Right atrium auricular region (tissue), 2 donors: ENCODE measurements at regions not wholly inside any gene's neighbourhood (a gene's known extent, or its start where the extent isn't known, plus 50 kb on each side); places are given as distances from the start of the nearest gene placed in this dataset.

Experiments used
- DNase-seq: peaks from one replicate; pipeline ENCODE4 v3.0.0-alpha.2; 2019; ENCODE audit warnings: low spot score
- H3K27ac ChIP-seq, 2 donors: fragments of 200-600 bp; sonication (generic); 1 replicate in 1 of 2; 2 replicates in 1 of 2; pipeline ENCODE4 v1.5.1; 2016 to 2019
- H3K27me3 ChIP-seq, 2 donors: fragments of 200-600 bp; sonication (generic); one replicate each; pipeline versions ENCODE4 v1.5.1 to v1.6.0; 2017 to 2019
- H3K36me3 ChIP-seq: fragments of 200-600 bp; sonication (generic); one replicate; pipeline ENCODE4 v1.5.1; 2016
- H3K4me1 ChIP-seq, 2 donors: fragments of 200-600 bp; sonication (generic); one replicate each; pipeline versions ENCODE4 v1.5.1 to v1.6.0; 2017 to 2019
- H3K4me3 ChIP-seq, 2 donors: fragments of 200-600 bp; sonication (generic); 1 replicate in 1 of 2; 2 replicates in 1 of 2; pipeline ENCODE4 v1.5.1; 2017 to 2019; ENCODE audit warnings: mild to moderate bottlenecking in 1 of 2, moderate library complexity in 1 of 2
- H3K9me3 ChIP-seq, 2 donors: fragments of 200-600 bp; sonication (generic); one replicate each; pipeline ENCODE4 v1.5.1; 2019
- CTCF ChIP-seq, 2 donors: fragments of 200-600 bp; sonication (generic); IDR thresholded peaks; one replicate each; pipeline ENCODE4 v1.5.1; 2019; ENCODE audit warnings: antibody characterized with exemption in 2 of 2

- no peaks in the 10 kb centered on the region for H3K9me3 ChIP-seq
- TF ChIP-seq CTCF (IDR thresholded peaks at IDR 0.05) = no peak
- H3K36me3 ChIP-seq = no peaks in the 10 kb centered on the region
- no peak for DNase-seq
- H3K4me1 ChIP-seq = no peaks in the 10 kb centered on the region
- H3K4me3 ChIP-seq = no peak overlapping the region
- no peaks in the 10 kb centered on the region for H3K27me3 ChIP-seq
- no peak overlapping the region for H3K27ac ChIP-seq
These were observed 311.0 kb downstream of the TMEM167A start for GRCh38 chr5:82766206-82766605.

GRCh38 chr5:82765765-82766164, 311.4 kb downstream of the TMEM167A start:
- no peak overlapping the region for H3K4me3 ChIP-seq
- no peaks in the 10 kb centered on the region for H3K9me3 ChIP-seq
- no peaks in the 10 kb centered on the region for H3K27me3 ChIP-seq
- no peak for TF ChIP-seq CTCF (IDR thresholded peaks at IDR 0.05)
- no peaks in the 10 kb centered on the region for H3K36me3 ChIP-seq
- DNase-seq = no peak
- no peak overlapping the region for H3K27ac ChIP-seq
- no peaks in the 10 kb centered on the region for H3K4me1 ChIP-seq

- Histone ChIP-seq H3K4me3 (no peak overlapping the region), H3K9me3 (no peaks in the 10 kb centered on the region), H3K27me3 (no peaks in the 10 kb centered on the region), H3K4me1 (no peaks in the 10 kb centered on the region), H3K36me3 (no peaks in the 10 kb centered on the region), H3K27ac (no peak overlapping the region)
- no peak for DNase-seq
- no peak for TF ChIP-seq CTCF (IDR thresholded peaks at IDR 0.05)
These were observed 316.3 kb downstream of the TMEM167A start for GRCh38 chr5:82760856-82761255.

GRCh38 chr5:82758881-82759280, 318.3 kb downstream of the TMEM167A start:
- TF ChIP-seq CTCF (IDR thresholded peaks at IDR 0.05) = no peak
- no peak for DNase-seq
- H3K27me3 ChIP-seq = no peaks in the 10 kb centered on the region
- H3K9me3 ChIP-seq = no peaks in the 10 kb centered on the region
- no peak overlapping the region for H3K4me3 ChIP-seq
- H3K4me1 ChIP-seq = no peaks in the 10 kb centered on the region
- H3K36me3 ChIP-seq = no peaks in the 10 kb centered on the region
- no peak overlapping the region for H3K27ac ChIP-seq

GRCh38 chr5:82754759-82755158, 322.4 kb downstream of the TMEM167A start:
- Histone ChIP-seq H3K27ac (no peak overlapping the region), H3K9me3 (peaks cover 0 to 7% of the 10 kb centered on the region in 2 donors), H3K4me1 (no peaks in the 10 kb centered on the region), H3K36me3 (no peaks in the 10 kb centered on the region), H3K27me3 (no peaks in the 10 kb centered on the region), H3K4me3 (no peak overlapping the region)
- TF ChIP-seq CTCF (IDR thresholded peaks at IDR 0.05) = no peak
- DNase-seq = no peak

- no peak for TF ChIP-seq CTCF (IDR thresholded peaks at IDR 0.05)
- no peaks in the 10 kb centered on the region for H3K36me3 ChIP-seq
These were observed 323.0 kb downstream of the TMEM167A start for GRCh38 chr5:82754036-82754746.

More at GRCh38 chr5:82754036-82754746, 323.0 kb downstream of the TMEM167A start:
- H3K27me3 ChIP-seq = no peaks in the 10 kb centered on the region
- peaks cover 0 to 7% of the 10 kb centered on the region in 2 donors for H3K9me3 ChIP-seq
- DNase-seq = no peak
- H3K27ac ChIP-seq = no peak overlapping the region
- H3K4me1 ChIP-seq = no peaks in the 10 kb centered on the region
- no peak overlapping the region for H3K4me3 ChIP-seq
